GM23248 (cell line): ENCODE measurements at regions not wholly inside any gene's neighbourhood (a gene's known extent, or its start where the extent isn't known, plus 50 kb on each side); places are given as distances from the start of the nearest gene placed in this dataset.
"Not testable (repeated sequence)": the region's sequence is repeated elsewhere in the genome, so short reads cannot be mapped to it uniquely, and the experiment has no call there.

Experiments used
- DNase-seq: peaks from one replicate; pipeline ENCODE4 v3.0.0-alpha.2; 2015
- H2AFZ ChIP-seq: fragments of 200-600 bp; sonication (generic); 2 replicates; pipeline ENCODE4 v1.6.1; 2016; ENCODE audit warnings: antibody characterized with exemption
- H3F3A ChIP-seq: fragments of 200-600 bp; sonication (generic); 2 replicates; pipeline ENCODE4 v1.6.1; 2016; ENCODE audit warnings: mild to moderate bottlenecking, antibody characterized with exemption, mixed run types; ENCODE audit not compliant: insufficient read depth
- H3K27ac ChIP-seq: fragments of 200-600 bp; sonication (generic); 2 replicates; pipeline ENCODE4 v1.5.1; 2016; ENCODE audit warnings: mild to moderate bottlenecking
- H3K27me3 ChIP-seq: fragments of 200-600 bp; sonication (generic); replicated peaks from 2 replicates; pipeline ENCODE4 v1.6.1; 2016; ENCODE audit warnings: mild to moderate bottlenecking; ENCODE audit not compliant: insufficient read depth
- H3K36me3 ChIP-seq: fragments of 200-600 bp; sonication (generic); 2 replicates; pipeline ENCODE4 v1.6.1; 2016; ENCODE audit warnings: low read depth, mild to moderate bottlenecking
- H3K4me1 ChIP-seq: fragments of 200-600 bp; sonication (generic); 2 replicates; pipeline ENCODE4 v1.6.1; 2016; ENCODE audit warnings: mild to moderate bottlenecking; ENCODE audit not compliant: insufficient read depth
- H3K4me2 ChIP-seq: fragments of 200-600 bp; sonication (generic); one replicate; pipeline ENCODE4 v1.6.1; 2016; ENCODE audit warnings: mild to moderate bottlenecking; ENCODE audit not compliant: unreplicated experiment
- H3K4me3 ChIP-seq: fragments of 200-600 bp; sonication (generic); 2 replicates; pipeline ENCODE4 v1.5.1; 2016; ENCODE audit warnings: mild to moderate bottlenecking
- H3K79me2 ChIP-seq: fragments of 200-600 bp; sonication (generic); 2 replicates; pipeline ENCODE4 v1.6.1; 2016; ENCODE audit warnings: mild to moderate bottlenecking; ENCODE audit not compliant: insufficient read depth
- H3K9ac ChIP-seq: fragments of 200-600 bp; sonication (generic); 2 replicates; pipeline ENCODE4 v1.6.1; 2016; ENCODE audit warnings: mild to moderate bottlenecking
- H3K9me2 ChIP-seq: fragments of 200-600 bp; sonication (generic); 2 replicates; pipeline ENCODE4 v1.6.1; 2016; ENCODE audit warnings: mixed run types, mild to moderate bottlenecking, moderate library complexity; ENCODE audit not compliant: insufficient read depth
- H3K9me3 ChIP-seq: fragments of 200-600 bp; sonication (generic); one replicate; pipeline ENCODE4 v1.6.1; 2017; ENCODE audit warnings: low read depth
- H4K20me1 ChIP-seq: fragments of 200-600 bp; sonication (generic); 2 replicates; pipeline ENCODE4 v1.6.0; 2016; ENCODE audit not compliant: insufficient read depth
- EZH2 ChIP-seq: fragments of 200-600 bp; sonication (generic); IDR thresholded peaks from 2 replicates; pipeline ENCODE4 v1.6.1; 2018; ENCODE audit warnings: antibody characterized with exemption, mild to moderate bottlenecking; ENCODE audit not compliant: insufficient read depth, poor library complexity, severe bottlenecking
- EZH2phosphoT487 ChIP-seq: fragments of 200-600 bp; sonication (generic); IDR thresholded peaks from 2 replicates; pipeline ENCODE4 v1.6.1; 2018; ENCODE audit warnings: antibody characterized with exemption, moderate library complexity, mild to moderate bottlenecking, low read depth; ENCODE audit not compliant: insufficient read depth
- WGBS, 2 experiments: methylation state at CpG; one replicate each; pipeline ENCODE4 v1.1.6; 2015 to 2017; ENCODE audit warnings: low lambda C conversion rate in 2 of 2, low coverage in 1 of 2; ENCODE audit errors: missing lambda C conversion rate in 2 of 2; 5-methylcytosine and 5-hydroxymethylcytosine counted together
- in situ Hi-C: fragments of 300-500 bp; cut with MboI; formaldehyde crosslinking; loops from 2 replicates; pipeline ENCODE4 v1.15.0; 2020

GRCh38 chr5:54379590-54379989 is 69.2 kb upstream of the ARL15 start:
- Histone ChIP-seq H3K36me3 (no peaks in the 10 kb centered on the region), H3K27me3 (no peaks in the 10 kb centered on the region), H3K9me3 (no peaks in the 10 kb centered on the region), H3K9me2 (no peaks in the 10 kb centered on the region), H3F3A (peaks cover 13% of the 10 kb centered on the region; the same call in 1 of the 2 replicates), H3K9ac (no peak overlapping the region), H3K27ac (no peak overlapping the region), H3K4me3 (no peak overlapping the region), H3K79me2 (no peaks in the 10 kb centered on the region), H3K4me1 (0 out of 2 replicates have a peak, but pooled peaks cover 9% of the 10 kb centered on the region), H4K20me1 (no peaks in the 10 kb centered on the region), H3K4me2 (no peak overlapping the region), H2AFZ (no peak overlapping the region)
- in situ Hi-C loops = no loop called here
- TF ChIP-seq EZH2phosphoT487 (no peak), EZH2 (no peak)
- DNase-seq = no peak
- WGBS, 2 experiments = 87 to 88% methylated on average over 2 of the region's 2 CpGs

DNA sequence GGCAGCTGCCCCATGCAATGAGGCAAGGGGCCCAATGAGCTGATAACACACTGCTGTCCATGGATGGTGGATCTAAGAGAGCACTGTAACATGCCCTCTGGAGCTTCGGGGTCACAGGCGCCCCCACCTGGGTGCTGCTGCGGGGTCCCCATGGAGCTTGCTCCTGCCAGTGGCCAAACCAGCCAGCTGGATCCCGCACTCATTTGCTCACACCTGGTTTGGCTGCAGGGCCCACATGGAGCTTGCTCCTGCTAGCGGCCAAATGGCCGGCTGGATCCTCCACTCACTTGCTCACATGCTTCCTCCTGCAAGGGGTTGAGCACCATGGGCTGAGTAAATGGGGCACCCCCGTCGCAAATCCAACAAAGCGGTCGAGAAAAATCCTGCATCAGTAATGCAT is 68.3 kb upstream of the ARL15 start:
- in situ Hi-C loops = no loop called here
- H3K36me3 ChIP-seq = no peaks in the 10 kb centered on the region
- H3K27me3 ChIP-seq = no peaks in the 10 kb centered on the region
- no peak overlapping the region for H2AFZ ChIP-seq
- H3K9me2 ChIP-seq = no peaks in the 10 kb centered on the region
- H3K9ac ChIP-seq = no peak overlapping the region
- peaks cover 7% of the 10 kb centered on the region; the same call in 1 of the 2 replicates for H3F3A ChIP-seq
- H3K79me2 ChIP-seq = no peaks in the 10 kb centered on the region
- H3K9me3 ChIP-seq = no peaks in the 10 kb centered on the region
- 88 to 93% methylated on average over 10 of the region's 10 CpGs for WGBS, 2 experiments
- H3K4me3 ChIP-seq = no peak overlapping the region
- DNase-seq = no peak
- no peak overlapping the region for H3K4me2 ChIP-seq
- TF ChIP-seq EZH2phosphoT487 (no peak), EZH2 (no peak)
- H4K20me1 ChIP-seq = no peaks in the 10 kb centered on the region
- H3K27ac ChIP-seq = no peak overlapping the region
- H3K4me1 ChIP-seq = 0 out of 2 replicates have a peak, but pooled peaks cover 5% of the 10 kb centered on the region

DNA sequence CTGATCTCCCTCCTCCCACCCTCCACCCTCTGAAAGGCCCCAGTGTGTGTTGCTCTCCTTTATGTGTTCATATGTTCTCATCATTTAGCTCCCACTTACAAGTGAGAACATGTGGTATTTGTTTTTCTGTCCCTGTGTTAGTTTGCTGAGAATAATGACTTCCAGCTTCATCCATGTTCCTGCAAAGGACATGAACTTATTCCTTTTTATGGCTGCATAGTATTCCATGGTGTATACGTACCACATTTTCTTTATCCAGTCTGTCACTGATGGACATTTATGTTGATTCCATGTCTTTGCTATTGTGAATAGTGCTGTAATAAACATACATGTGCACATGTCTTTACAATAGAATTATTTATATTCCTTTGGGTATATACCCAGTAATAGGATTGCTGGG is 67.0 kb upstream of the ARL15 start:
- not testable (repeated sequence) for DNase-seq

DNA sequence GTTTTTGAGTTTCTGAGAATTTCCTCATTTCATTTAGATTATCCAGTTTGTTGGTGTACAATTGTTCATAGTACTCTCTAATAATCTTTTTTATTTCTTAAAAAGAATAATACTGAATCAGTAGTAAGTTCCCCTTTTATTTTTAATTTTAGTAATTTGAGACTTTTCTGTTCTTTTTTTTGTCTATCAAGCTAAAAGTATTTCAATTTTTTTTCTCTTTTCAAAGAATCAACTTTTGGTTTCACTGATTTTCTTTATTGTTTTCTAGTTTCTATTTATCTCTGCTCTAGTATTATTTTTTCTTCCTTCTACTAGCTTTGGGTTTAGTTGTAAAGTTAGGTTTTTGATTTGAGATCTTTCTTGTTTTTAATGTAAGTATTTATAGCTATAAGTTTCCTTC is 60.6 kb upstream of the ARL15 start:
- H3K36me3 ChIP-seq = no peaks in the 10 kb centered on the region
- H3K4me3 ChIP-seq = no peak overlapping the region
- H3K9ac ChIP-seq = no peak overlapping the region
- H4K20me1 ChIP-seq = no peaks in the 10 kb centered on the region
- no peaks in the 10 kb centered on the region for H3K9me2 ChIP-seq
- H3F3A ChIP-seq = no peaks in the 10 kb centered on the region
- H3K9me3 ChIP-seq = no peaks in the 10 kb centered on the region
- no peak overlapping the region for H3K4me2 ChIP-seq
- DNase-seq = no peak
- no peak overlapping the region for H3K27ac ChIP-seq
- no peak for TF ChIP-seq EZH2phosphoT487
- TF ChIP-seq EZH2 = no peak
- H3K4me1 ChIP-seq = no peaks in the 10 kb centered on the region
- H3K27me3 ChIP-seq = no peaks in the 10 kb centered on the region
- in situ Hi-C loops = no loop called here
- H2AFZ ChIP-seq = no peak overlapping the region
- H3K79me2 ChIP-seq = no peaks in the 10 kb centered on the region

More for the DNA sequence above, 67.0 kb upstream of the ARL15 start:
- in situ Hi-C loops, H3K9me2 ChIP-seq, H3K9me3 ChIP-seq, H3K36me3 ChIP-seq, H3F3A ChIP-seq, H3K9ac ChIP-seq, H3K4me3 ChIP-seq, H4K20me1 ChIP-seq, H3K79me2 ChIP-seq, H2AFZ ChIP-seq, H3K27me3 ChIP-seq, H3K27ac ChIP-seq, H3K4me2 ChIP-seq, H3K4me1 ChIP-seq: not testable (repeated sequence)
- 86 to 90% methylated on average over 1 of the region's 1 CpG for WGBS, 2 experiments

GRCh38 chr5:54367844-54368243 is 57.5 kb upstream of the ARL15 start:
- in situ Hi-C loops = no loop called here
- H3K79me2 ChIP-seq = no peaks in the 10 kb centered on the region
- H4K20me1 ChIP-seq = no peaks in the 10 kb centered on the region
- H3K9me2 ChIP-seq = no peaks in the 10 kb centered on the region
- H3K4me1 ChIP-seq = peaks cover 15% of the 10 kb centered on the region
- no peaks in the 10 kb centered on the region for H3K9me3 ChIP-seq
- TF ChIP-seq EZH2 (no peak), EZH2phosphoT487 (no peak)
- H3F3A ChIP-seq = peaks cover 17% of the 10 kb centered on the region
- H3K4me2 ChIP-seq = no peak overlapping the region
- no peak overlapping the region for H3K9ac ChIP-seq
- no peaks in the 10 kb centered on the region for H3K27me3 ChIP-seq
- H3K4me3 ChIP-seq = no peak overlapping the region
- 71% methylated on average over 1 of the region's 1 CpG for WGBS, 2 experiments
- H3K36me3 ChIP-seq = no peaks in the 10 kb centered on the region
- H2AFZ ChIP-seq = no peak overlapping the region
- DNase-seq = no peak
- no peak overlapping the region for H3K27ac ChIP-seq
